ENCODE measurements at regions not wholly inside any gene's neighbourhood (a gene's known extent, or its start where the extent isn't known, plus 50 kb on each side); places are given as distances from the start of the nearest gene placed in this dataset.

DNA sequence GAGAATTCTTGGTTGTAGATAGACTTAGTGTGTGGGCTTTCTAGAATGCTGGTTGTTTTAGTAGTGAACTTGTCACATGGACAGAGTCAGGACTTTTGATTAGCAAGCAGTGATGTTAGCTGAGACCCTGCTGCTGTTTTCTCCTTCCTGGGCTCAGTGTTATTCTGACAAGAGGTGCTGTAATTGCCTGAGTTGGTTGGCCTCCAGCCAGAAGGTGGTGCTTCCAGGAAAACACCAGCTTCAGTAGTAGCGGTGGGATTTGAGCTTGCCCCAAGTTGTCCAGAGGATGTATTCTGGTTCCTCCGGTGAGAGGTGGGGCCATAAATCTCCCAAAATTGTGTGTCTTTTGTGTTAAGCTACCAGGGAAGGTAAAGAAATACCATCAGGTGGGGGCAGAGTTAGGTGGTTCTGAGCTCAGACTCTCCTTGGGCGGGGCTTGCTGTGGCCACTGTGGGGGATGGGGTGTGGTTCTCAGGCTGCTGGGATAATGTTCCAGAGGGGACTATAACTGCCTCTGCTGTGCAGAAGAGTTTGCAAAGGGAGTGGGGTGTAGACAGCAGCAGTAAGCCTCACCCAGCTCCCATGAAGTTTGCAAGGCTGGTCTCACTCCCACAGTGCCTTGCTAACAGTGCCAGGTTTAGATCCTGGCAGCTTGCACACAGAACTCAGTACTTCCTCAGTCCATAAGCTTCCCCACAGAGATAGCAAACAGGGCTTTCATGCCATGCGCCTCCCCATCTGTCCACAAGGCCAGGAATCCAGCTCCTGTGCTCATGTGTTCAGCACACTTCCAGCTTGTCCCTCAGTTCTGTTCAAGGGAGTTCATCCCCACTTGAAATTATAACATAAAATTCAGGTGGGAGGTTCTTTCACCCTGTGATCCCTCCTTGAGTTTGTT lies 278.4 kb upstream of the PTCHD4 start:
- Histone ChIP-seq H3K36me3 (replicated peaks in 1 of 2; ENCODE audit: control insufficient read depth in 1 of 2, insufficient read depth in 2 of 2, low read length in 2 of 2) (no peaks in the 10 kb centered on the region), H4K20me1 (ENCODE audit: insufficient read depth, low read length) (no peaks in the 10 kb centered on the region), H3K9me3 (ENCODE audit: low read length) (no peaks in the 10 kb centered on the region), H3K79me2 (ENCODE audit: insufficient read depth, low read length) (no peaks in the 10 kb centered on the region), H3K9ac (ENCODE audit: insufficient read depth, low read depth, low read length) (no peak overlapping the region), H3K4me2 (ENCODE audit: low read depth, low read length) (no peak overlapping the region), H3K4me3 (replicated peaks in 1 of 3; ENCODE audit: insufficient read depth in 1 of 3, low read depth in 2 of 3, low read length in 3 of 3) (no peak overlapping the region), H3K4me1 (ENCODE audit: insufficient read depth, low read length) (no peaks in the 10 kb centered on the region), H2AFZ (ENCODE audit: low read length) (no peak overlapping the region), H3K27ac (ENCODE audit: extremely low read length, insufficient read depth, low read length) (no peak overlapping the region), H3K27me3 (ENCODE audit: control insufficient read depth in 1 of 2, insufficient read depth in 2 of 2, low read length in 2 of 2) (no peaks in the 10 kb centered on the region)
- TF ChIP-seq SIN3A (IDR thresholded peaks at IDR 0.05; ENCODE audit: borderline replicate concordance, low read depth, low read length) (no peak), SPEN (CRISPR knock-in tag; IDR thresholded peaks at IDR 0.05; ENCODE audit: low read depth) (no peak), ESRRA (CRISPR knock-in tag; IDR thresholded peaks at IDR 0.05; ENCODE audit: low read depth) (no peak), NFATC3 (CRISPR knock-in tag; IDR thresholded peaks at IDR 0.05) (no peak), HDAC1 (CRISPR knock-in tag; IDR thresholded peaks at IDR 0.05) (no peak), ZNF350 (CRISPR knock-in tag; IDR thresholded peaks at IDR 0.05; ENCODE audit: borderline replicate concordance, low read depth) (no peak), RXRB (CRISPR knock-in tag; IDR thresholded peaks at IDR 0.05; ENCODE audit: borderline replicate concordance) (no peak), RNF2 (conservative IDR thresholded peaks at IDR 0.05; ENCODE audit: low read depth) (no peak), TEAD3 (CRISPR knock-in tag; optimal IDR thresholded peaks at IDR 0.05; ENCODE audit: borderline replicate concordance) (no peak), CBFB (CRISPR knock-in tag; IDR thresholded peaks at IDR 0.05) (no peak), ZNF709 (CRISPR knock-in tag; IDR thresholded peaks at IDR 0.05) (no peak), TEAD2 (CRISPR knock-in tag; IDR thresholded peaks at IDR 0.05) (no peak)
- intact Hi-C loops (cut with micrococcal nuclease; ENCODE audit: unreplicated experiment): no loop called here
- no TSS peak for BruUV-seq (replicated peaks)
- FAIRE-seq (no peak), DNase-seq (ENCODE audit: low spot score) (no peak), ATAC-seq (peak; percentile 73)
- ChIA-PET CTCF (ENCODE audit: low intra/inter-chr PET ratio, low total read pairs) (no interaction called here), POLR2A (no interaction called here)
- in situ Hi-C loops (cut with HindIII; ENCODE audit: extremely low pct_ligation_motif_present, low pct_unique_long_range_greater_than_20kb): no loop called here
- 24% methylated on average over 4 of the region's 4 CpGs for WGBS (ENCODE audit: low lambda C conversion rate)
